ENCODE measurements at regions not wholly inside any gene's neighbourhood (a gene's known extent, or its start where the extent isn't known, plus 50 kb on each side); places are given as distances from the start of the nearest gene placed in this dataset.

DNA sequence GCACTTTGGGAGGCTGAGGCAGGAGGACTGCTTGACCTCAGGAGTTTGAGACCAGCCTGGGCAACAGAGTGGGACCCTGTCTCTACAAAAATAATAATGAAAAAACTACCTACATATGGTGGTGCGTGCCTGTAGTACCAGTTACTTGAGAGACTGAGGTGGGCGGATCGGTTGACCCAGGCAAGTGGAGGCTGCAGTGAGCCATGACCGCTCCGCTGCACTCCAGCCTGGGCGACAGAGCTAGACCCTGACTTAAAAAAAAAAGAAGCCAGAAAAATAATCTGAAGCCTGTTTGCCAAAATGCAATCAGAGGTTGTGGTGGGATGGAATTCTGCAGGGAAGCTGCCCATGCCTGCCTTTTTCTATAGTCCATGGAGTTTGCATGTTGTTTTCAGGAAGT lies 50.4 kb upstream of the GGTA1 start:
- DNase-seq (ENCODE audit: low read depth in 4 of 4, low spot score in 3 of 4) = no peak

DNA sequence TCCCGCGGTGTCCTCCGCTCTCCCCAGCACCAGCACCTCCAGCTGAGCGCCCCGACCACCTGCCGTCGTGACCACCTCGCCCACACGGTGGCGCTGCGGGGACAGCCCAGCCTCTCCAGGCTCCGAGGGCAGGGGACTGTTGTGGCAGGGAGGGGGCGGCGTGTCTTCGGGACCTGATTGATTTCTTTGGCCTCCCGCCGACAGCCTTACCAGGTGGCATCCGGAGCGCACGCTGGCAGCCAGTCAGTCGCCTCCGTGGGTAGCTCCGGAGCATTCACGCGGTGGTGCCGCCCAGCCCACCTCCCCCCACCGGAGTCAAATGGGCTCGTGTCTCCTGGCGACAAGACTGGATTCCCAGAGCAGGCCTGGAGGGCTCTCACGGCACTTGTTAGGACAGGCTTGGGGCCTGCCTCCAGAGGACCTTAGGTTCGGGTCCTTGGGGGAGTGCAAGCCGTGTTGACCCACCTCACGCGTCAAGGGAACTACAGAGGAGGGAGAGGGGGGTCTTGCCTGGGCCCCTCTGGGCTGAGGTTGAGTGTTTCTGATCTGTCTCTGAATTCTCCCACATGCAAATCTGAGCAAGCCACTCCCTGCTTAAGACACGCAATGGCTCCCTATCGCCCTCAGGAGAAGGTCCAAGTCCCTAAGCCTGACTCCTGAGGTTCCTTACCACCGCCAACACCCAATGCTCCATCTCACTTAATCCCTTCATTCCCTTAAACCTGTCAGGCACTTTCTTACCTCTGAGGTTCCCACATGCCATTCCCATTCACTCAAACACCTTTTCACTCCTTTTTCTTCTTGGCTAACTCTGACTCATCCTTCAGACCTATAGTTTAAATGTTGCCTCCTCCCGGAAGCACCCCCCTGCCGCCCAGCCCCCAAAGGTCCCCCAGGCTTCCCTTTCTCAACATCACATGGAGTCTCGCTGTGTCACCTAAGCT lies 51.2 kb upstream of the GGTA1 start:
- peak in 1 of 4 donors; percentile 70 for DNase-seq (ENCODE audit: low read depth in 4 of 4, low spot score in 3 of 4)

DNA sequence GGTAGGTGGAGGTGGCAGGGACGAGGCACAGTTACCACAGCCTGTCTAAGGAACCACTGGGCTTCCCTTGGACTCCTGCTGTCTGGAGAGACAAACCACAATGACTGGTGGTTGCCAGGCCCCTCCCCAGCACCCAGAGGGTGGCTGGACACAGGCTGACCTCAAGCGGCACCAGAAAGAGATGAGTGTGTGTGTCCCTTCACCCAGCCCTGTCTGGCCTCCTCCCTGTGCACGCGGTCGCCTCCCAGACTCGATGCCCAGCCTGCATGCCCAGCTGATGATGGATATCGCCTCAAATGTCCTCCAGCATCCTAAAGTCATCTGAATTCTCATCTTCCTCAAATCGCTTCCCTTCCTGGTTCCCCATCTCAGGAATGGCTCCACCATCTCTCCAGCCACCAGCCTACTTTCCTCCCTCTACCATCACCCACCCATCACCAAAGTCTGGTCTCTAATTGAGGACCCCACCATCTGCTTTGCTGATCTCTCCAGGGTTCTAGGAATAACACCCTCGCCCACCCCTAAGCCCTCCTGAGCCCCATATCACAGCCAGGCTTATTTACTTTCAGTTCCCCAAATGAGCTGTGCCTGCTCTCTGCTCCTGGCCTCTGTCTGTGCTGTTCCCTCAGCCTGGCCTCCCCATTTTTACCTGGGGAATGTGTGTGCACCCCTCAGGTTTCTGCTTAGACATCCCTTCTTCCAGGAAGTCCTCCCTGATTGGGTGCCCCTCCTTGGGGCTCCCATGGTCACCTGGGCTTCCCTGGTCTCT lies 52.5 kb upstream of the GGTA1 start:
- no peak for DNase-seq (ENCODE audit: low read depth in 4 of 4, low spot score in 3 of 4)

DNA sequence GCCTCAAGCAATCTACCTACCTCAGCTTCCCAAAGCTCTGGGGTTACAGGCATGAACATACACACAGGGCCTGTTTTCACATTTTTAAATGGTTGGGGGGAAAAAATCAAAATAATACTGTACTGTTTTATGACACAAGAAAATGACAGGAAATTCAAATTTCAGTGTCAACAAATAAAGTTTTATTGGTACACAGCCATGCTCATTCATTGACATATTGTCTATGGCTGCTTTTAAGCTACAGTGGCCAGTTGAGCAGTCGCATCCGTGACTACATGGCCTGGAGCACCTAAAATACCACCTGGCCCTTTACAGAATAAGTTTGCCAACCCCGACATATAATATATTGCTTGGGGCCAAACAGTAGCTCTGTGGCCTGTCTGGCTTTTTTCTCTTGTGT lies 56.4 kb upstream of the GGTA1 start:
- DNase-seq (ENCODE audit: low read depth in 4 of 4, low spot score in 3 of 4) = no peak

DNA sequence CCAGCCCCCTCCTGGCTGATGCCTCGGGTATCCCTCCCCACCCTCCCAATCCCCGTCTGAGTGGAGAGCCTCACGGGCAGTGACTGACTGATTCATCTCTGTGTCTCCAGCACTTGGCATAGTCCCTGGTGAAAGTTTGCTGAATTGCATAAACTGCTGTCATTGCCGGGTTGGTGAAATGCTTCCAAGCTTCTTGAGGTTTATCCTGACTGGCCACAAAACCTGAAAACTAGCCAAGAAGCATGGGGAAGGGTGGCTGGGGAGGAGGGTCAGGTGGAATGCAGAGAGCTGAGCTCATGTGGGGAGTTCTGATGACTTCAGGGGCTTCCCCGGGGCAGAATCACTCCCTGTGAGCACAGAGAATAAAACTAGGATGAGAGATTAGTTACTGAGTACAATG lies 56.9 kb upstream of the GGTA1 start:
- no peak for DNase-seq (ENCODE audit: low read depth in 4 of 4, low spot score in 3 of 4)

DNA sequence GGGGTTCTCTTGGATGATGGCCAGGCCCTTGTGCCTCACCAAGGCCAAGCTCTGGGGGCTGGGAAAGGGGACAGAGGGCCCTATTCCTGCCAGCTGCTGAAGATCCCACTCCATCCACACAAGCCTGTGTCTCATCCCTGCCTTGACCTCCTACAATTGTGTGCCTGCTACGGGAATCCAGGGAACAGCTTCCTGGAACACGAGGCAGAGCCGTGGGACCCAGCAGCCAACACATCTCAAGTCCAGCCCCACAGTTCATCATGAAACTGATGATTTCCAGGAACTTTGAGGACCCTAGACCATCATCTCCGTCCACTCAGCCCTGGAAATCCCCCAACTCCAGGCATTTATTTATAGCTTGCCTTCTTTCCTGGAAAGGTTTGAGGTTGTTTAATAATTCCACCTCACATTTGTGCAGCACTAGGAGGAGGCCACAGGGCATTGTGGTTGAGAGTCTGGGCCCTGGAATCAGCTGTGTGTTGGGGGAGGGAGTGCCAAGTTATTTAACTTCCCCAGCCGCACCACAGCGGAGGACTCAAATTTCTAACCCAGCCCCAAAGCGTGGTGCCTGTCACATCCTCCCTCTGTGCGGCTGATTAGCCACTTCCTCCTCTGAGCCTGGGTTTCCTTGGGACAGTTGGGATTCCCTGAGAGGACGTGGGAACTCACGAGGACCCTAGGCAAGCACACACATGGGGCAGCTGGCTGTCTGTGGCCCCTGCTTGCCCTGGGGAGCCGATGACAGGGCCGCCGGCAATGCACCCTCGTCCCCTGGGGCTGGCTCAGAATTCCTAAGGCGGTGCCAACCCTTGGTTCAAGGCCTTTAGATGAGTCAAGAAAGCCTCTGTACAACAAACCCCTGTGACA lies 58.2 kb upstream of the GGTA1 start:
- DNase-seq (ENCODE audit: low read depth in 4 of 4, low spot score in 3 of 4) = peak; percentile 68 to 85 (median 70)

DNA sequence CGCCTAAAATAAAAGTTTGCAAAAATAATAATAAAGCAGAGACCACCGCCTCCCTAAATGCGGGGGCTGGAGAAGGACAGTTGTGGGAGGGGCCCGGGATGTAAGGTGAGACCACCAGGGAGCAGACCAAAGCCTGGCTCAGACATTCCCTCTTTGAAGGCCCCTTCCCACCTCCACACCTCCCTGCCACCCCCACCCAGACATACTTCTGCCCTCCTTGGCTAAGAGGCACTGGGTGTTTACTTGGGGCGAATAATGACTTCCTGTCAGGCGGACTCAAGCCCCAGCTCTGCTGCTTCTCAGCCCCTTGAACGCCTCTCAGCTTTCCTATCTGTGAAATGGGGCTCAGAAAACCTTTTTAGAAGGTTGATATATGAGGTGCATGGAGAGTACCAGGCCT lies 58.8 kb upstream of the GGTA1 start:
- no peak for DNase-seq (ENCODE audit: low read depth in 4 of 4, low spot score in 3 of 4)

DNA sequence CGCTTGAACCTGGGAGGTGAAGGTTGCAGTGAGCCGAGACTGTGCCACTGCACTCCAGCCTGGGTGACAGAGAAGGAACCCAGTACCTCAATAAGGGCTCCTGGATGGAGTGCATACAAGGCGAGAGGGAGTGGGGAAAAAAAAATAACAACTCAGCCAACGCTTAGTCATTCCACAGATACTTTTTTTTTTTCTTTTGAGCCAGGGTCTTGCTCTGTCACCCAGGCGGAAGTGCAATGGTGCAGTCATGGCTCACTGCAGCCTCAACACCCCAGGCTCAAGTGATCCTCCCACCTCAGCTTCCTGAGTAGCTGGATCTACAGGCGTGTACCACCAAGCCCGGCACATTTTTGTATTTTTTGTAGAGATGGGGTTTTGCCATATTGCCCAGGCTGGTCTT lies 59.5 kb upstream of the GGTA1 start:
- no peak for DNase-seq (ENCODE audit: low read depth in 4 of 4, low spot score in 3 of 4)

DNA sequence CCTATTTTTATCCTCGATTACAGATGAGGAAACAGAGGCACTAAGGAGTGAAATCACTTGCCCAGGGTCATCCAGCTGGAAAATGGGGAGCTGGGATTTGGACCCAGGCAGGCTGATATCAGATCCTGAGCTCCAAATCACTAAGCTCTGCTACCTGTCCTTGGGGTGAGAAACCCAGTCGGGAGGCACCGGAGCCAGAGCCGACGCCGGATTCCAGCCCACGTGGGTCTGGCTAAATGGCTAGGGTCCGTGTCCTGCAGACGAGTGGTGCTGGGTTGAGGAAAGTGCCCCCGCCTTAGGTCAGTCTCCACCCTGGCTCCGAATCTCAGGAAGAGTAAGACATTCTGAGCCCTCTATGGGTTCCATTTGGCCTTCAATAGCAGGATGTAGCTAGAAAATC lies 61.3 kb upstream of the GGTA1 start:
- DNase-seq (ENCODE audit: low read depth in 4 of 4, low spot score in 3 of 4) = no peak

DNA sequence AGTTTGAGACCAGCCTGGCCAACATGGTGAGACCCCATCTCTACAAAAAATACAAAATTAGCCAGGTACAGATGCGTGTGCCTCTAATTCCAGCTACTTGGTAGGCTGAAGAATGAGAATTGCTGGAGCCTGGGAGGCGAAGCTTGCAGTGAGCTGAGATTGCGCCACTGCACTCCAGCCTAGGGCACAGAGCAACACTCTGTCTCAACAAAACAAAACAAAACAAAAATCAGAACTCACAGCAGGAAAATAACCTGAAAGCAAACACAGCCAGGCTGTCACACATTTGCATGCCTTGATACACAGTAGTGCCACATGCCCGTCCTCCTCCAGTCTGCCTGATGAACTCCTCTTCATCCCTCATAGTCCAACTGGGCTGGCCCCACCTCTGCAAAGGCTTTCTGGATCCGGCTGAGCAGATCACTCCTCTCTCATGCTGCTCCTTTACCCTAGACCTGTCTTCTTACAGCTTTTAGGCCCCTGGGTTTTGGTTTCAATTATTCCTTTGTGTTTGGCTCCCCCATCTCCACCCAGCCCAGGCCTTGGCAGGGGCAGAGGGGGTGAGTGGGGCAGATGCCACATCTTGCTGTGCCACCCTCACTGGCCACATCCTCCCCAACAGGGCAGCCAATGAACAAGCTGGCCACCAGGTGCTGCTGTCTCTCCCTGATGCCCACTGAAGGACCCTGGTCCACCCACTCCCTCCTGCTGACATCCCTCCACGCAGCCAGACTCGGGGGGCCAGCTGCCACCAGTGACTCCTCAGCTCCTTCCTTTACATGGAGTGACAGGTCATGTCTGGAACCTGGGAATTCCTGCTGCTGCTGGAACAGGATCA lies 62.0 kb upstream of the GGTA1 start:
- no peak for DNase-seq (ENCODE audit: low read depth in 4 of 4, low spot score in 3 of 4)

DNA sequence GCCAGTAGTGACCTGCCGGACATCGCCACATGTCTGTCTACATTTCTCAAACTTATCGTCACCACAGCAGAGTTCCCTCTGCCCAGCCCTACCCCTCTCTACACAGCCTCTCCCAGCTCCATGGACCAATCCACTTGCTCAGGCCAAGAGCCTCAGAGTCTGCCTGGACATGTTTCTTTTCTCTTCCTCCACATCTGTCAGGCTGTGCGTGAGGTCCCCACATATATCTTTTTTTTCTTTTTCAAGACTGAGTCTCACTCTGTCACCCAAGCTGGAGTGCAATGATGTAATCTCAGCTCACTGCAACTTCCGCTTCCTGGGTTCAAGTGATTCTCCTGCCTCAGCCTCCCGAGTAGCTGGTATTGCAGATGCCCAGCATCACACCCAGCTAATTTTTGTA lies 62.7 kb upstream of the GGTA1 start:
- DNase-seq (ENCODE audit: low read depth in 4 of 4, low spot score in 3 of 4) = no peak

DNA sequence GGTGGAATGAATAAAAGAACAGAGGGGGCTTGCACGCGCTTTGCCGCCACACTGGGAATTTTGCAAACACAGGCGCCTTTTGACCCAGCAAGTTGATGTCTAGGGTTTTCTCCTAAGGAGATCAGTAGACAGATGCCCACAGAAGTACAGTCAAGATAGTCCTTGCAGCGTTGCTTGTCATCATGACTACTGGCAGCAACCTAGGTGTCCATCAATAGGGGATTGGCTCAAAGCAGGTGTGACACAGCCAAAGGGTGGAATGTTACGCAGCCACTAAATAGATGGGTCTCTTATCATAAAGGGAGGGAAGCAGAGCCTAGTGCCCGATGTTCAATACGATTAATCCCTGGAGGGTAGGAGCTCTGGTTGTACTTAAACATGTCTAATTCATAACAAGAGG lies 63.8 kb upstream of the GGTA1 start:
- DNase-seq (ENCODE audit: low read depth in 4 of 4, low spot score in 3 of 4) = no peak

DNA sequence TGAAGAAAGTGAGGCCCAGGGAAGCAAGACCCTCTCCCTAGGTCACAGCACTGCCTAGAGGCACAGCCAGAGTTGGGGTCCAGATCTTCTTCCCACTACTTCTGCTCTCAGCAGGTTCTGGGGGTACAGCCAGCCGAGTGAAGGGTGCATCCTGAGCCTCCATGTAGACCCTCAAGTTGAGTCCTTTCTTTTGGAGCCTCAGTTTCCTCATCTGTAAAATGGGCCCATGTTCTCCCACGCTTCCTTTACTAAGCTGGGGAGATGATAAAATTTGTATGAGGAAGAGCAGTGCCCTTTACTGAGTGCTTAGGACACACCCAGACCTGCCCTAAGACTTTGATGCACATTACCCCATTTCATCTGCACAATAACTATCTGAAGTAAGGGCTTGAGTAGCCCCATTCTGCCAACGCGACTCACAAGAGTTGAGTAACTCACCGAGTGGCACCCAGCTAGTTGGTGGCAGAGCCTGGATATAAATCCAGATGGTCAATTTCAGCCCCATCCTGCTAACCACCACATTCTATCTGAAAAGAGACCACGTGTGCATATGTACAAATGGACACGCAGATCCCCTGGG lies 64.3 kb upstream of the GGTA1 start:
- DNase-seq (ENCODE audit: low read depth in 4 of 4, low spot score in 3 of 4) = no peak

DNA sequence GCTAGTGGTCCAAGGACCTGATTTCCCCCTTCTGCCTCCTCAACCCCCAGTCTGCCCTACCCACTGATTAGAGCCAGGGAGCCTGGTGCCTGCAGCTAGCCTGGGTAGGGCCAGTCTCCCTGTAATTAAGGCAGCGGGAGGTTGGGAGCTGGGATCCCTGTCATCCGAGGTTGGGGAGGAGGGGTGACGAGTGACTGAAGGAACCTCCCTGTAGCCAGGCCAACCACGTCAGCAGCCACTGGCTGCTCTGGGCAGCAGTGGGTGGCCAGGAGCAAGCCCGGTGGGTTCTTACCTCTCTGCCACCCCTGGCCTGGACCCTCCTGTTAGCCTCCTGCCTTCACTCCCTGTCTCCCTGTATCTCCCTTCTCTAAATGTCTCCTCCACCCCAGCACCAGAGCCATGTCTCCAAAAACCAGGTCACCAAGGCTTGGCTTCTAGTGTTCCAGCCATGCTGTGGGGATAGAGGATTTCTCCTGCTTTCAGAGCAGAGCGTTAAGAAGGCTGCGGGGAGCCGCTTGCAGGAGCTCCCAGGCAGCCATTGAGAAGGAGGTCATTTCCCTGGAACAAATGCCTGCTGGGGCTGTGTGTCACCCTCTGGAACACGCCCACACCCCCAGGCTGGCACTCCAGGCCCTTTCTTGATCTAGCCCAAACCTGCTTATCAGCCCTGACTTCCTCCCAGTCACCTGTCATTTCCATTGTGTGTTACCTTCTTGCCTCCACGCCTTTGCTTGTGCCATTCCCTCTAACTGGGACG lies 65.0 kb upstream of the GGTA1 start:
- DNase-seq (ENCODE audit: low read depth in 4 of 4, low spot score in 3 of 4) = no peak

DNA sequence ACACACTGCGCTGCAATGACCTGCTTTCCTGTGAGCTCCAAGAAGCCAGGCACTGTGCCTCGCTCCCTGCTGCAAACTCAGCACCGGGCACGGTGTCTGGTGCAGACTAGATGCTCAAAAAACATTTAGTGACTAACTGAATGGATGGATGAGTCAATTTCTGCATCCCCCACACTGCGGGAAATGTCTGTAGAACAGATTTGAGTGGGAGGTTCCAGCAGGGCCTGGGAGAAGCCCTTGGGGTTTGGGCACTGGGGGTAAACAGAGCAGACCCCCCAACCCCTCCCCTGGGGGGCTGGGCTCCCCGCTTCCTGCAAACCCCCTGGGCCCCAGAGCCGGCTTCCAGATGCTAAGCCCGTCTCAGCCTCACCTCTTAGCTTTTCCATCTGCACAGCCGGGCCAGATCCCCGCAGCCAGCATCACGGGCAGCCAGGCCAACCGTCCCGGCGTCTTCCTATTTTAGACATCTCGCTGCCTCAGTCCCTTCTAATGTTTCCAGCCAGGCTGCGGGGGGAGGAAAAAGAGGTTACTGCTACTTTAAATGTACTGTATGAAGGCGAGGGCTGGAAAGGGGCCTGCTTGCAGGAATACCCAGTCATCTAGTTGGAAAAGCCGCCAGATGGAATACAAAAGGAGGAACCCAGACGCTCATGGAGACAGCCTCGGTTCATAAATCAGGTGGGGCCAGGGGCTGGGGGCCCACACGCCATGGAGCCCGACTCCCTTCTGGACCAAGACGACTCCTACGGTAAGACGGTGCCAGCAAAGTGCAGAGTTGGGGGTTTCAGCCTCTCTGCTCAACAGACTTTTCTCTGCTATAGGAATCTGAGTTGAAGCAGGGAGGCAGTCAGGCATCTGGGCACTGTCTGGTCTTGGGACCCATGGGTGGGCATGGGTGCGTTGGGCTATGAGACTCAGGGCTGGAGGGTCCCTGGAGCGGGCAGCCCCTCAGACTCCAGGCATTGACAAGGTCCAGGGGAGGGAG lies 67.1 kb upstream of the GGTA1 start:
- DNase-seq (ENCODE audit: low read depth in 4 of 4, low spot score in 3 of 4) = no peak

DNA sequence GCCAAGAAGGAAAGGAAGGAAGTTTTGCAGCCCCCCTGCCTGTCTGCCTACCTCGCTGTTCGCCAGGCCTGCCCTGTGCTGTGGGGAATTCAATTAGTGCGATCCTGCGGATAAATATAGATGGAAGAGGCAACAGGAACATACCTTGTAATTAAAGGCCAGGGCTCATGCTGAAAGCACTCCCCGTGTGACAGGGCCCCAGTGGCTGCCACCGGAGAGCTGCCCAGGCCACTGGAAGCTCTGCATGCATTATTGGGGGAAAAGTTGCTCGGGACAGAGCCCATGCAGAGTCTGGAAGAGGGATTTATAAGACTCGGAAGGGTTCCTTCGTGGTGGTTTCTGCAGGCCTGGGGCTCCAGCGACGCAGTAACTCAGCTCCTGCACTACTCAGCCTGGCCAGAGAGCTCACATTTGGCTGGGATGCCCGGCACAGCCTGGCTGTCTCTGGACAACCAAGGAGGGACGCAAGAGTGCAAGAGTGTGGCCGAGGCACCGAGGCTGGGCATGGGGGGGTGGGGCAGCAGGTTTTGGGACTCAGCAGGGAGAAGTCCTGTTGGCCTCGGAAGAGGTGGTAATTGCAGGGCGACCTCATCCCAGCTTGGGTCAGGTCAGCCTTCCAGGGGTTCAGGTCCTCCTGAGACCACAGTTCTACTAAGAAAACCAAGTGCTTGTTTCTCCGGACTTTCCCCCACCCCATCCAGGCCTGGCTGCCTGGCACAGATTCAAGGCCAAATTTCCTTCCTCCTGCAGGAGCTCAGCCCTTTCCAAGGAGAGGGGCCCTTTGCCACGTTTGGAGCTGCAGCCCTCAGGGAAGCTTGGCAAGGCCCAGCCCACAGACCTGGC lies 68.1 kb upstream of the GGTA1 start:
- DNase-seq (ENCODE audit: low read depth in 4 of 4, low spot score in 3 of 4) = no peak

Measured in left renal pelvis (tissue), 4 donors.